COLO668 (cell line): ENCODE measurements at regions not wholly inside any gene's neighbourhood (a gene's known extent, or its start where the extent isn't known, plus 50 kb on each side); places are given as distances from the start of the nearest gene placed in this dataset.

Experiments
- DNase-seq: peaks from one replicate; lab custom pipeline; 2025; ENCODE audit not compliant: unreplicated experiment; lab: John Stamatoyannopoulos, UW

GRCh38 chr5:165565911-165566310 is 2060.5 kb downstream of the MAT2B start:
- DNase-seq = no peak

GRCh38 chr5:165569551-165569950 is 2064.1 kb downstream of the MAT2B start:
- no peak for DNase-seq

- no peak for DNase-seq
These were observed 2068.0 kb downstream of the MAT2B start for GRCh38 chr5:165573445-165573844.

- DNase-seq = no peak
These were observed 2068.7 kb downstream of the MAT2B start for GRCh38 chr5:165574100-165574499.

- no peak for DNase-seq
These were observed 2071.4 kb downstream of the MAT2B start for GRCh38 chr5:165576678-165577275.

- DNase-seq = no peak
These were observed 2074.5 kb downstream of the MAT2B start for GRCh38 chr5:165579911-165580310.

- DNase-seq = no peak
These were observed 2089.3 kb downstream of the MAT2B start for GRCh38 chr5:165594693-165595092.

- no peak for DNase-seq
These were observed 2097.1 kb downstream of the MAT2B start for GRCh38 chr5:165602529-165602928.

GRCh38 chr5:165607026-165607425 is 2101.6 kb downstream of the MAT2B start:
- DNase-seq = no peak

- DNase-seq = no peak
These were observed 2104.5 kb downstream of the MAT2B start for GRCh38 chr5:165609871-165610270.

GRCh38 chr5:165616490-165617405 is 2111.3 kb downstream of the MAT2B start:
- DNase-seq = no peak

GRCh38 chr5:165617491-165617890 is 2112.1 kb downstream of the MAT2B start:
- DNase-seq = no peak

GRCh38 chr5:165620394-165620793 is 2115.0 kb downstream of the MAT2B start:
- no peak for DNase-seq

GRCh38 chr5:165622864-165623536 is 2117.6 kb downstream of the MAT2B start:
- no peak for DNase-seq

- DNase-seq = no peak
These were observed 2118.9 kb downstream of the MAT2B start for GRCh38 chr5:165624166-165624946.

GRCh38 chr5:165626161-165626560 is 2120.7 kb downstream of the MAT2B start:
- no peak for DNase-seq

- no peak for DNase-seq
These were observed 2122.2 kb downstream of the MAT2B start for GRCh38 chr5:165627548-165628170.

GRCh38 chr5:165630261-165630778 is 2124.9 kb downstream of the MAT2B start:
- DNase-seq = peak; percentile 11

- DNase-seq = no peak
These were observed 2125.8 kb downstream of the MAT2B start for GRCh38 chr5:165631235-165631634.

- DNase-seq = no peak
These were observed 2136.9 kb downstream of the MAT2B start for GRCh38 chr5:165642366-165642765.
